ENCODE measurements at regions not wholly inside any gene's neighbourhood (a gene's known extent, or its start where the extent isn't known, plus 50 kb on each side); places are given as distances from the start of the nearest gene placed in this dataset.

- DNase-seq, result no peak
These were observed 198.2 kb upstream of the PCSK5 start for GRCh38 chr9:75692309-75692708.

DNA sequence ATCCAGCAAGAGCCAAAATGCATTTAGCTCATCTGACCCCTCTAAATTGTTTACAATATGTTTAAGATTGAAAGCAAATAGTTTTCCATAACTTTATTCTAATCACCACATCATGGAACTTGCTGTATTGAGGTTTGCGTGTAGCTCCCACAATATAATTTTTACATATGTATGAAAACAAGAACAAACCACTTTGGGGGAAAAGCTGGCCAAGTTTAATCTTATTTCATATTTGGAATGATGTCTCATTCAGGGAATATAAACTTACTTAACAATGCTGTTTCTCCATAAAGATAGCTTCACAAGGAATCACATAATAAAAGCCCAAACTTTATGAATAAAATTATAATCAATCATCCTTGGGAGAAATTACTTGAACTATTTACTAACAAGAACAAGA is 194.6 kb upstream of the PCSK5 start:
- DNase-seq, result no peak

DNA sequence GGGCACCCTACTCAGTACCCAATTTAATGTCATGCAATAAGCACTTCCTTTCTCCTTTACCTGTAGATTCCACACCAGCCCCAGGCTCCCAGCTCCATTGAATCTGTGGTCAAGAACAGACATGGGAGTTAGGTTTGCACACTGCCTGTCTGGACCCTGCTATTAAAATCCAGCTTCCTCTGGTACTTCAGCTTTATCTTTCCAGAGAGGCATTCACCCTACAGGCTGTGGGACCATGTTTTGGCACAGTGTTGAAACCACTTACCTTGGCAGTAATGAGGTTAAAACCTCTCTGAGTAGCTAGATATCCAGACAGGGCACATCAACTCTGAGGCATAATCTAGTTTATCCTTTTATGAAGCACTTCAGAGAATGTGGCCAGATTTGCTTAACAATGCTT is 191.5 kb upstream of the PCSK5 start:
- DNase-seq, result no peak

GRCh38 chr9:75699625-75700251 is 190.7 kb upstream of the PCSK5 start:
- no peak for DNase-seq

DNA sequence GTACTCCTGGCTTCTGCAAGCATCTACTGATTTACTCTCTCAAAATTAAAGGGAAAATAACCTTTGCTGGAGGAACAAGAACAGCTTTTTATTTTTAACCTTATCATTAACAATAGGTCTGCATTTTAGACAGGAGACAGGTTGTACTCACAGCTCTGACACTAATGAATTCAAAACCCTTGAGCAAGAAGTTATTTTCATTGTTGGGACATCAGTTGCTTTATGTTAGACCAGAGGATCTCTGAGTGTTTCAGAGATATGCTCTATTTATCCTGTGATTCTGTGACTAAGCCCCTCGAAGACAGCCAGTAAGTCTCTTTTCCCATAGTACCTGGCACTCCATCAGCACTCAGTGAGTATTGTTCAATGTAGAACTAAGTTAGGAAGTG is 190.2 kb upstream of the PCSK5 start:
- DNase-seq, result no peak

- DNase-seq, result no peak
These were observed 183.3 kb upstream of the PCSK5 start for GRCh38 chr9:75707191-75707590.

DNA sequence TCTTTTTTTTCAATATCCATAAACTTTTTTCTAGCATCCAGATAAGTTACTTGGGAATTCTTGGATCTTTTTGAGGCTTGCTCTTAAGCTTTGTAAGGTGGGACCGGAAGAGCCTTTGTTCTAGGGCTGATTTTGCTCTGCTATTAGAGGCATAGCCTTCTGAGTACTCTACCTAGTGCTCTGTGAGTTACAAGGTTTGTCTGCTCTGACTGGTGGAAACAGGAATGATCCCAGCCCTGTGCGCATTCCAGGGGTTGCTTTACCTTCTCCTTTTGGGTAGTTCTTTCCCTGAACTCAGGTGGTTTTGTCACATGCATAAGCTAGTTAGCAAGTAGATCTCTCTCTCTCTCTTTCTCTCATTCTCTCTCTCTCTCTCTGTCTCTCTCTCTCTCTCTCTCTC is 180.8 kb upstream of the PCSK5 start:
- no peak for DNase-seq

- no peak for DNase-seq
These were observed 177.8 kb upstream of the PCSK5 start for GRCh38 chr9:75712700-75713099.

DNA sequence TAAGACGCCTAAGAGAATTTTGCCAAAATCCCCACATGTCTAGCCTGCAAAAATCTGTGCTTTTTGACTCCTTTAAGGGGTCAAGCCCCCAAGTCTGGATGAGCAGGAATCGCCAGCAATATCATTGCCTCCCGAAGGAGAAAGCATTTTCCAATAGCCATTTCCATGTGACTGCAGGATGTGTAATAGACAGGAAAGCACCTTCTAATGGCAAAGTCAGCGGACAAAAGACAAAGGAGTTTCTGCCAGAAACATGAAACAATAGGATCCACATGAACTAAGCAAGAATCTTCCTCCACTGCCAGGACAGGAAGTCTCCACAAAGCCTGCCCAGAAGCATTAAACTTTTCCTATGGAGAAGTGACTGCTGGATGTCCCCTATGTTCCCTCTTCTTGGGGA is 177.1 kb upstream of the PCSK5 start:
- no peak for DNase-seq

- DNase-seq, result no peak
These were observed 175.1 kb upstream of the PCSK5 start for GRCh38 chr9:75715360-75715759.

DNA sequence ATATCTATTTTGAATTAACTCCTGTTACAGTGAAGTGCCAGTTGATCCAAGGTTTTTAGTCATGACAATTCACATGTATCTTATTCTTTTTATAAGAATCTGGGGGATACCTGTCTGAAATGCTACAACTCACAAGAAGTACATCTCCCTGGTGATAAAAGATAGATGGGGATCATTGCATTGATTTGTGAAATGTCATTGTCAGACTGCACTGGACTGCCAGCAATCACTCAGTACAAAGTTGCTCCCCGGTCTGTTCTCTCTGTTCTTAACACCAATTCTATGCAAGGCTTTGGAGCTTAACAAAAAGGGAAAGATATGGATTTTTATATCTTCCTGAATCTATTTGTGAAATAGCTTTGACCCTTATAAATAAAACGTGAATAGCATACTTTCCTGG is 171.8 kb upstream of the PCSK5 start:
- DNase-seq, result no peak

DNA sequence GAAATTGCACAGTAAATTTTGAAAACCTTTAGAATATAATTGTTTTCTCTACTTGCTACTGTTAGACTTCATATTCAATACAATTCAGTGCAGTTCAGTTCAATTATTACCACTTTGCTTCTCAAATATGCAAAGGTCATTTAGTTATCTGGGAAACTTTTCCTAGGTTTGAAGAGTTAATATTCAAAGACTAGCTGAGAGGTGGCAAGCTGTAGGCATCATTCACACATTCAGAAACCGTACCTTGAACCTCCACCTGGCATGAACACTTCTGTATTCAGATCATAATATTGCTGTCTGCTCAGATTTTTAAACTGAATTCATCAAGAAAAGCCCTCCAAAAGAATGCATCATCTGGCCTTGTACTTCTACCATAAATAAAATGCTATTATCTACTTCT is 162.1 kb upstream of the PCSK5 start:
- DNase-seq, result no peak

DNA sequence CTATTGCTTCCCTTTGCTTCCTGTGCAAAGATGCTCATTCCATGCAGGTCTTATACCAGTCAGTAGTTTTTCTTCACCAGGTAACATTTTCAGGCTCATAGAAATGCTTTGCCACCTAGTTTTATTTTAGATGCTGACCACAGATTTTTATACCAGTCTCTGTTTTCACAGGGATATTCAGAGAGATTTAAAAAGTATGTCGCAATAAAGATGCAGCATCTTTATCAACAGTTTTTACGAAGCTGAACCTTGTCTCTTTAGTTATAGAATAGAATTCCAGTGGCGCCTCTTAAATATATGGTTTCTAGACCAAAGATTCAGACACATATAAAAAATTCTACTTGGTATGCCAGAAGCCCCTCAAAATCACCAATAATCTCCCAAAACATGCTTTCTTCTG is 155.7 kb upstream of the PCSK5 start:
- DNase-seq, result no peak

GRCh38 chr9:75739884-75740611 is 150.4 kb upstream of the PCSK5 start:
- DNase-seq, result no peak

DNA sequence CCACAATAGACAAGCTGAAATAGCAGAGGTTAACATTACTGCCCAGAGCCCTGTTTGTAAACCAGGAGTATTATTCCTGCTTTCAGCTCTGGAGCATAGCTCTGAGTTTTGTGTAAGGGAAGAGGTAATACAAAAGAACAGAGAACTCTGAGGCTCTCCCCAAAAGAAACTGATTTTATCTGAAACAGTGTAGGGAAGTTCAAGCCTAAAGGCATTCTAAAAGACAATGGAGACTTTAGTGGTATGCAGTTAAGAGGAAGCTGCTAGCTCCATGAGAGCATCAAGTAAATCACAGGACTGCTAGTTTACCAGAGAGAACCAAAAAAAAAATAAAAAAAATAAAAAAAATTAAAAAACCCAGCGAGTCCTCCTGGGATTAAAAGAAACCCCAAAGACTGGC is 146.6 kb upstream of the PCSK5 start:
- DNase-seq, result no peak

DNA sequence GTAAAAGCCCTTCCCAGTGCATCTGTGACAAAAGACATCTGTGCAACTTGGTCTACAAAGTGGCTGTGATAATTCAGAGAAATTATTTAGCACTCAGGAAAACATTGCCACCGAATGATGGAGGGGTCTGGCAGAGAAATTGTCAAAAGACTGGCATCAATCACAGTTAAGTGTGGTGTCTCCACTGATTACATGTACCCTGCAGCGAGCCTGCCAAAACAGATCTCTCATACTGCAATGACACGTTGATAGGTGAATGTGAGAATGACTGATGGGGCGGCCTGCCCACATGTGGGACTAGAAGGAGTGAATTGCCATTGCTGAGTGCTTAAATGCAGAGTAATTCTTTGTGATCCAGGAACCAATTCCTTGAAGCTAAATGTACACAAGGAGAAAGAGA is 136.4 kb upstream of the PCSK5 start:
- DNase-seq, result no peak

DNA sequence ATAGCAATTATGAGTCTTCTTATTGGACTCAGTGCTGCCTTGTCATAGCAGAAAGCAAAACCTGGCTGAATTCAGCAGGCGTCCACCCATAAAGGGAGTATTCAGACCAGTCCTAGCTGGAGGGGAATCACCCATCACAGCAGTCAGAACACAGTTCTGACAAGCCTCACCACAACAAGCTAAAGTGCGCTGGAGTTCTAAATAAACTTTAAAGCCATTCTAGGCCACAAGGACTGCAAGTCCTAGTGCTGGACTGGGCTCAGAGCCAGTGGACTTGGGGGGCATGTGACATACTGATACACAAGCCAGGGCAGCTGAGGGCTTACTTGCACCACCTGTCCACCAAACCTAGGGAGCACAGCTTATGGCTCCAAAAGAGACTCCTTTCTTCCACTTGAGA is 115.3 kb upstream of the PCSK5 start:
- DNase-seq, result no peak

GRCh38 chr9:75775966-75776691 is 114.3 kb upstream of the PCSK5 start:
- DNase-seq, result no peak

DNA sequence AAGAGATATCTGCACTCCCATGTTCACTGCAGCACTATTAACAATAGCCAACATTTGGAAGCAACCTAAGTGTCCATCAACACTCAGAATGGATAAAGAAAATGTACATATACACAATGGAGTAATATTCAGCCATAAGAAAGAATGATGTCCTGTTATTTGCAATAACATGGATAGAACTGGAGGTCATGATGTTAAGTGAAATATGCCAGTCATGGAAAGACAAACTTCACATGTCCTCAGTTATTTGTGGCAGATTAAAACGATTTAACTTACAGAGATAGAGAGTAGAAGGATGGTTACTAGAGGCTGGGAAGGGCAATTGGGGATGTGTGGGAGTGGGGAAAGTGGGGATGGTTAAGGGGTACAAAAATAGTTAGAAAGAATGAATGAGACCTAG is 110.3 kb upstream of the PCSK5 start:
- no peak for DNase-seq

GRCh38 chr9:75788006-75788634 is 102.4 kb upstream of the PCSK5 start:
- no peak for DNase-seq

DNA sequence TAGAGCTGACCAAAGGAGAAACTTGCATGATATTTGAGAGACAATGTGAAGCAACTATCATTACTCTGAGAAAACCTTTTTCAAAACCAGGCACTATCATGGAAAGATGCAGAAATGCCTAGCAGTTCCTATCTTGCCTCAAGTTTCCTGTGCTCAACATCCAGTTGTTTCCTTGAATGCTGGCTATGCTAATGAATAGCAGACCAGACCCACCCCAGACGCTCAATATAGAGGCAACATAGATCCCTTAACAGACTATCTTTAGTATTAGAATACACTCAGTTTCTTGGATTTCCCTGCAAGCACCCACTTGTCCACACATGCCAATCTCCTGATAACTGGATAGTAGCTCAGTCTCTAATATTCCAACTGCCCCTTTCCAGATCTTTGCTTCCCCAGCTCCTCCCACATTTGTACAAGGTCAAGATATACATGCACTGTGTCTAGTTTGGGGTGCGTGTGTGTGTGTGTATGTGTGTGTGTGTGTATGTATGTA is 93.3 kb upstream of the PCSK5 start:
- DNase-seq, result no peak

GRCh38 chr9:75798505-75798904 is 92.0 kb upstream of the PCSK5 start:
- DNase-seq, result no peak

DNA sequence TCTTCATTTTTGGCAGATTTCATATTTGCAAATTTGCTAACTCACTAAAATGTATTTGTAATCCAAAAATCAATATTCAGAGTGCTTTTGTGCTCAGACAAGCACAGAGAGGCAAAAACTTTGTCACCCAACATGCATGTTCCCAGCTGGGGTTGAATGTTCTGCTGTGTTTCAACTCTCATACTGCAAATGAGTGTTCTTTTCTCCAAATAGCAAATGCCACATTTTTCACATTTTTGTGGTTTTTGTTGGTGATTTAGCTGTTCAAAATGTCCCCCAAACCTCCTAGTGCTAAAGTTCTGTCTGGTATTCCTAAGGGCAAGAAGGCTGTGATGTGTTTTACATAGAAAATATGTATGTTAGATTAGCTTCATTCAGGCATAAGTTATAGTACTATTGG is 87.3 kb upstream of the PCSK5 start:
- DNase-seq, result no peak

DNA sequence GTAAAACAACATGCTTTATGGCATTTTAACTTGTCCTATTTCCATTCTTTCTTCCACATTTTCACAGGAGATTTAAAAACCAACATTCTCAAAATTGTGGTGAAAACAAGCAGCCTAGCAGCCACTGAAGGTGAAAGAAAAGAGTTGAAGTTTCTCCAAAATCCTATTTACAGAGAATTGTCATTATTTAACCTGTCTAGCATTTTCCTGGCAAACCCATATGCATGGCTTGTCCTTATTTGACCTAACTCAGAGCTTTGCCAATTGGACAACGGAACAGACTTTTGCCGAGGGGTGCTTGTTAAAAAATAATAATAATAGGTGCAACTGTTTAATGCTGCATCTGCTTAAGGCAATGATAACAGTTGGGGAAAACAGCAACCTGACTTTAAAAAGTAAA is 80.4 kb upstream of the PCSK5 start:
- no peak for DNase-seq
